ENCODE measurements at regions not wholly inside any gene's neighbourhood (a gene's known extent, or its start where the extent isn't known, plus 50 kb on each side); places are given as distances from the start of the nearest gene placed in this dataset.

DNA sequence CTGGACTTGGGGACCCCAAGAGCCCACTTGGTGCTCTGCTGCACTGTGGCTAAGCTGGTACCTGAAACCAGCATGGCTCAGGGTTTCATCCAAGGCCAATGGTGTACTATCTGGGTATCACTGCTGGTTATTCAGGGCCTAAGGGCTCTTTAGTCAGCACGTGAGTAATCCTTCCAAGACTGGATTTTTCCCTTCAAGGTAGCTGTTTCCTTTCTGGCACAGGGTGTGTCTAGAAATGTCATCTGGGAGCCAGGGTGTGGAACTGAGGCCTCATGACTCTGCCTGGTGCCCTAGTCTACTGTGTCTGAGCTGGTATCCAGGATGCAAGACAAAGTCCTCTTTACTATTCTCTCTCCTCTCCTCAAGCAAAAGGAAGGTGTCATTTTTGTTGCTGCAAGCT lies 99.0 kb upstream of the QRFPR start:
- Histone ChIP-seq H3K27me3 (ENCODE audit: control insufficient read depth in 2 of 2, insufficient read depth in 2 of 2, low read length in 2 of 2) (no peaks in the 10 kb centered on the region), H3K9me3 (replicated peaks in 1 of 2; ENCODE audit: control insufficient read depth in 1 of 2, insufficient read depth in 1 of 2, low read length in 2 of 2) (no peaks in the 10 kb centered on the region), H3K27ac (ENCODE audit: low read depth in 1 of 2, low read length in 2 of 2) (no peak overlapping the region), H3K4me3 (replicated peaks in 1 of 3; ENCODE audit: low read depth in 2 of 3, low read length in 3 of 3) (no peak overlapping the region), H3K9ac (ENCODE audit: insufficient read depth, low read length, poor library complexity, severe bottlenecking) (no peak overlapping the region), H4K20me1 (ENCODE audit: insufficient read depth, low read length) (no peaks in the 10 kb centered on the region), H3K4me1 (ENCODE audit: control insufficient read depth in 1 of 2, insufficient read depth in 2 of 2, low read length in 2 of 2) (no peaks in the 10 kb centered on the region), H3K36me3 (replicated peaks in 1 of 2; ENCODE audit: control insufficient read depth in 1 of 2, insufficient read depth in 2 of 2, low read length in 2 of 2) (no peaks in the 10 kb centered on the region), H3K4me2 (replicated peaks; ENCODE audit: extremely low read depth, low read length, poor library complexity, severe bottlenecking) (no peak overlapping the region), H2AFZ (ENCODE audit: insufficient read depth, low read depth, low read length, poor library complexity, severe bottlenecking) (no peak overlapping the region), H3K79me2 (ENCODE audit: insufficient read depth, low read length) (no peaks in the 10 kb centered on the region)
- Mint-ChIP-seq H3K4me3 (no peak overlapping the region), H3K4me1 (no peaks in the 10 kb centered on the region), H3K9me3 (no peaks in the 10 kb centered on the region), H3K27ac (no peak overlapping the region), H3K36me3 (no peaks in the 10 kb centered on the region), H3K27me3 (ENCODE audit: low read depth in 3 of 3) (no peaks in the 10 kb centered on the region)
- TF ChIP-seq, protein P1, sequence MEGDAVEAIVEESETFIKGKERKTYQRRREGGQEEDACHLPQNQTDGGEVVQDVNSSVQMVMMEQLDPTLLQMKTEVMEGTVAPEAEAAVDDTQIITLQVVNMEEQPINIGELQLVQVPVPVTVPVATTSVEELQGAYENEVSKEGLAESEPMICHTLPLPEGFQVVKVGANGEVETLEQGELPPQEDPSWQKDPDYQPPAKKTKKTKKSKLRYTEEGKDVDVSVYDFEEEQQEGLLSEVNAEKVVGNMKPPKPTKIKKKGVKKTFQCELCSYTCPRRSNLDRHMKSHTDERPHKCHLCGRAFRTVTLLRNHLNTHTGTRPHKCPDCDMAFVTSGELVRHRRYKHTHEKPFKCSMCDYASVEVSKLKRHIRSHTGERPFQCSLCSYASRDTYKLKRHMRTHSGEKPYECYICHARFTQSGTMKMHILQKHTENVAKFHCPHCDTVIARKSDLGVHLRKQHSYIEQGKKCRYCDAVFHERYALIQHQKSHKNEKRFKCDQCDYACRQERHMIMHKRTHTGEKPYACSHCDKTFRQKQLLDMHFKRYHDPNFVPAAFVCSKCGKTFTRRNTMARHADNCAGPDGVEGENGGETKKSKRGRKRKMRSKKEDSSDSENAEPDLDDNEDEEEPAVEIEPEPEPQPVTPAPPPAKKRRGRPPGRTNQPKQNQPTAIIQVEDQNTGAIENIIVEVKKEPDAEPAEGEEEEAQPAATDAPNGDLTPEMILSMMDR (IDR thresholded peaks at IDR 0.05) = no peak
- DNase-seq = no peak
- intact Hi-C loops (cut with micrococcal nuclease) = no loop called here
- WGBS (ENCODE audit: insufficient coverage) = 89% methylated on average over 1 of the region's 1 CpG

- Histone ChIP-seq H3K36me3 (replicated peaks in 1 of 2; ENCODE audit: control insufficient read depth in 1 of 2, insufficient read depth in 2 of 2, low read length in 2 of 2) (no peaks in the 10 kb centered on the region), H3K27ac (ENCODE audit: low read depth in 1 of 2, low read length in 2 of 2) (no peak overlapping the region), H3K27me3 (ENCODE audit: control insufficient read depth in 2 of 2, insufficient read depth in 2 of 2, low read length in 2 of 2) (no peaks in the 10 kb centered on the region), H3K4me3 (replicated peaks in 1 of 3; ENCODE audit: low read depth in 2 of 3, low read length in 3 of 3) (no peak overlapping the region), H3K9ac (ENCODE audit: insufficient read depth, low read length, poor library complexity, severe bottlenecking) (no peak overlapping the region), H3K4me2 (replicated peaks; ENCODE audit: extremely low read depth, low read length, poor library complexity, severe bottlenecking) (no peak overlapping the region), H4K20me1 (ENCODE audit: insufficient read depth, low read length) (no peaks in the 10 kb centered on the region), H3K79me2 (ENCODE audit: insufficient read depth, low read length) (no peaks in the 10 kb centered on the region), H3K9me3 (replicated peaks in 1 of 2; ENCODE audit: control insufficient read depth in 1 of 2, insufficient read depth in 1 of 2, low read length in 2 of 2) (no peaks in the 10 kb centered on the region), H2AFZ (ENCODE audit: insufficient read depth, low read depth, low read length, poor library complexity, severe bottlenecking) (no peak overlapping the region), H3K4me1 (ENCODE audit: control insufficient read depth in 1 of 2, insufficient read depth in 2 of 2, low read length in 2 of 2) (no peaks in the 10 kb centered on the region)
- TF ChIP-seq, protein P1 (IDR thresholded peaks at IDR 0.05) = no peak
- Mint-ChIP-seq H3K4me1 (no peaks in the 10 kb centered on the region), H3K27me3 (ENCODE audit: low read depth in 3 of 3) (no peaks in the 10 kb centered on the region), H3K27ac (no peak overlapping the region), H3K4me3 (no peak overlapping the region), H3K9me3 (no peaks in the 10 kb centered on the region), H3K36me3 (no peaks in the 10 kb centered on the region)
- DNase-seq = no peak
- intact Hi-C loops (cut with micrococcal nuclease) = no loop called here
- WGBS (ENCODE audit: insufficient coverage) = 100% methylated on average over 1 of the region's 2 CpGs
These were observed 96.7 kb upstream of the QRFPR start for GRCh38 chr4:121477480-121477879.

Measured in CD14-positive monocyte (primary cell).